ENCODE measurements at regions not wholly inside any gene's neighbourhood (a gene's known extent, or its start where the extent isn't known, plus 50 kb on each side); places are given as distances from the start of the nearest gene placed in this dataset.
"Not testable (repeated sequence)": the region's sequence is repeated elsewhere in the genome, so short reads cannot be mapped to it uniquely, and the experiment has no call there.

- DNase-seq: no peak
Observed at GRCh38 chr3:94615275-94616065, 552.6 kb downstream of the NSUN3 start.

GRCh38 chr3:94616833-94617232, 554.0 kb downstream of the NSUN3 start:
- no peak for DNase-seq

GRCh38 chr3:94617312-94617711, 554.5 kb downstream of the NSUN3 start:
- no peak for DNase-seq

GRCh38 chr3:94619643-94620042, 556.8 kb downstream of the NSUN3 start:
- no peak for DNase-seq

GRCh38 chr3:94626573-94626972, 563.7 kb downstream of the NSUN3 start:
- DNase-seq: no peak

GRCh38 chr3:94627689-94628088, 564.8 kb downstream of the NSUN3 start:
- DNase-seq: no peak

- DNase-seq: no peak
Observed at GRCh38 chr3:94643400-94643799, 580.5 kb downstream of the NSUN3 start.

- no peak for DNase-seq
Observed at GRCh38 chr3:94645790-94646189, 582.9 kb downstream of the NSUN3 start.

GRCh38 chr3:94647131-94647530, 584.3 kb downstream of the NSUN3 start:
- DNase-seq: no peak

- DNase-seq: not testable (repeated sequence)
Observed at GRCh38 chr3:94648270-94649180, 585.7 kb downstream of the NSUN3 start.

- no peak for DNase-seq
Observed at GRCh38 chr3:94654096-94654495, 591.2 kb downstream of the NSUN3 start.

- no peak for DNase-seq
Observed at GRCh38 chr3:94665922-94666321, 603.1 kb downstream of the NSUN3 start.

- DNase-seq: no peak
Observed at GRCh38 chr3:94671078-94671477, 608.2 kb downstream of the NSUN3 start.

- no peak for DNase-seq
Observed at GRCh38 chr3:94673876-94674275, 611.0 kb downstream of the NSUN3 start.

GRCh38 chr3:94686208-94686607, 623.3 kb downstream of the NSUN3 start:
- DNase-seq: no peak

- no peak for DNase-seq
Observed at GRCh38 chr3:94693997-94694640, 631.3 kb downstream of the NSUN3 start.

- no peak for DNase-seq
Observed at GRCh38 chr3:94694894-94695293, 632.0 kb downstream of the NSUN3 start.

- DNase-seq: no peak
Observed at GRCh38 chr3:94704467-94704866, 641.6 kb downstream of the NSUN3 start.

- DNase-seq: no peak
Observed at GRCh38 chr3:94709249-94709902, 646.5 kb downstream of the NSUN3 start.

GRCh38 chr3:94714194-94714593, 651.3 kb downstream of the NSUN3 start:
- DNase-seq: no peak

GRCh38 chr3:94716326-94717018, 653.6 kb downstream of the NSUN3 start:
- no peak for DNase-seq

- DNase-seq: no peak
Observed at GRCh38 chr3:94734206-94734605, 671.3 kb downstream of the NSUN3 start.

Measured in 8988T (cell line).